Erythroblast (primary cell): ENCODE measurements at regions not wholly inside any gene's neighbourhood (a gene's known extent, or its start where the extent isn't known, plus 50 kb on each side); places are given as distances from the start of the nearest gene placed in this dataset.
"Not testable (repeated sequence)": the region's sequence is repeated elsewhere in the genome, so short reads cannot be mapped to it uniquely, and the experiment has no call there.

Source experiments
- DNase-seq, 2 experiments: peaks; one replicate each; lab custom pipeline; 2025; lab: John Stamatoyannopoulos, UW
- GATA1 ChIP-seq: IDR thresholded peaks from 2 replicates; pipeline ENCODE4 v1.6.1; 2011; ENCODE audit warnings: low read depth, mild to moderate bottlenecking, control low read depth, low read length, moderate library complexity
- POLR2A ChIP-seq: IDR thresholded peaks from 2 replicates; pipeline ENCODE4 v1.6.1; 2011; ENCODE audit warnings: mild to moderate bottlenecking, low read length

GRCh38 chr6:27814665-27815424, 97.4 kb downstream of the OR2B2 start:
- DNase-seq = peak; percentile 97
- TF ChIP-seq GATA1 (no peak), POLR2A (peak; percentile 97)

- not testable (repeated sequence) for DNase-seq
Observed at GRCh38 chr6:27814415-27814664, 97.9 kb downstream of the OR2B2 start.

- peak; percentile 70 to 71 for DNase-seq
- TF ChIP-seq POLR2A = no peak
- TF ChIP-seq GATA1 = no peak
Observed at GRCh38 chr6:27812805-27813492, 99.2 kb downstream of the OR2B2 start.

GRCh38 chr6:27812078-27812804, 100.0 kb downstream of the OR2B2 start:
- TF ChIP-seq GATA1 = no peak
- TF ChIP-seq POLR2A = no peak
- no peak for DNase-seq

- DNase-seq = peak; percentile 71 to 76
- TF ChIP-seq GATA1 = no peak
- TF ChIP-seq POLR2A = no peak
Observed at GRCh38 chr6:27811451-27811772, 100.8 kb downstream of the OR2B2 start.

- peak; percentile 76 to 81 for DNase-seq
- TF ChIP-seq GATA1 (no peak), POLR2A (peak; percentile 50)
Observed at GRCh38 chr6:27810768-27811450, 101.3 kb downstream of the OR2B2 start.

GRCh38 chr6:27809939-27810767, 102.0 kb downstream of the OR2B2 start:
- peak; percentile 97 for DNase-seq
- TF ChIP-seq POLR2A (peak; percentile 100), GATA1 (no peak)

- peak in 1 of 2 experiments; percentile 79 for DNase-seq
- TF ChIP-seq POLR2A (no peak), GATA1 (no peak)
Observed at GRCh38 chr6:27809067-27809938, 102.9 kb downstream of the OR2B2 start.

- TF ChIP-seq POLR2A = peak; percentile 97
- DNase-seq = peak; percentile 84 to 91
Observed at GRCh38 chr6:27808242-27809066, 103.7 kb downstream of the OR2B2 start.

- peak; percentile 96 to 98 for DNase-seq
- TF ChIP-seq POLR2A = peak; percentile 95
Observed at GRCh38 chr6:27807441-27808241, 104.6 kb downstream of the OR2B2 start.

- TF ChIP-seq POLR2A (no peak), GATA1 (no peak)
- DNase-seq = peak; percentile 86 to 90
Observed at GRCh38 chr6:27806981-27807440, 105.2 kb downstream of the OR2B2 start.
